ENCODE measurements at regions not wholly inside any gene's neighbourhood (a gene's known extent, or its start where the extent isn't known, plus 50 kb on each side); places are given as distances from the start of the nearest gene placed in this dataset.

- no peak for TF ChIP-seq CTCF (IDR thresholded peaks at IDR 0.05; ENCODE audit: low read depth, low read length, missing control alignments)
- in situ Hi-C loops (cut with HindIII; ENCODE audit: low sequenced_read_pairs), result no loop called here
- no peak overlapping the region for H3K4me3 ChIP-seq (ENCODE audit: low read depth, low read length)
- DNase-seq (ENCODE audit: low read depth), result no peak
These were observed 171.2 kb upstream of the NWD2 start for GRCh38 chr4:37073226-37073840.

GRCh38 chr4:37082912-37083311 is 161.6 kb upstream of the NWD2 start:
- no peak for DNase-seq (ENCODE audit: low read depth)
- in situ Hi-C loops (cut with HindIII; ENCODE audit: low sequenced_read_pairs), result no loop called here
- no peak for TF ChIP-seq CTCF (IDR thresholded peaks at IDR 0.05; ENCODE audit: low read depth, low read length, missing control alignments)
- H3K4me3 ChIP-seq (ENCODE audit: low read depth, low read length), result no peak overlapping the region

- DNase-seq (ENCODE audit: low read depth), result no peak
- no peak for TF ChIP-seq CTCF (IDR thresholded peaks at IDR 0.05; ENCODE audit: low read depth, low read length, missing control alignments)
- no peak overlapping the region for H3K4me3 ChIP-seq (ENCODE audit: low read depth, low read length)
- in situ Hi-C loops (cut with HindIII; ENCODE audit: low sequenced_read_pairs), result no loop called here
These were observed 148.6 kb upstream of the NWD2 start for GRCh38 chr4:37095925-37096324.

- no peak overlapping the region for H3K4me3 ChIP-seq (ENCODE audit: low read depth, low read length)
- DNase-seq (ENCODE audit: low read depth), result no peak
- TF ChIP-seq CTCF (IDR thresholded peaks at IDR 0.05; ENCODE audit: low read depth, low read length, missing control alignments), result no peak
- in situ Hi-C loops (cut with HindIII; ENCODE audit: low sequenced_read_pairs), result no loop called here
These were observed 143.4 kb upstream of the NWD2 start for GRCh38 chr4:37101182-37101581.

- in situ Hi-C loops (cut with HindIII; ENCODE audit: low sequenced_read_pairs), result no loop called here
- DNase-seq (ENCODE audit: low read depth), result no peak
These were observed 142.9 kb upstream of the NWD2 start for GRCh38 chr4:37101686-37102085.

GRCh38 chr4:37109756-37110155 is 134.8 kb upstream of the NWD2 start:
- TF ChIP-seq CTCF (IDR thresholded peaks at IDR 0.05; ENCODE audit: low read depth, low read length, missing control alignments), result no peak
- in situ Hi-C loops (cut with HindIII; ENCODE audit: low sequenced_read_pairs), result no loop called here
- no peak overlapping the region for H3K4me3 ChIP-seq (ENCODE audit: low read depth, low read length)
- DNase-seq (ENCODE audit: low read depth), result no peak

More at GRCh38 chr4:37101686-37102085, 142.9 kb upstream of the NWD2 start:
- H3K4me3 ChIP-seq (ENCODE audit: low read depth, low read length), result no peak overlapping the region
- no peak for TF ChIP-seq CTCF (IDR thresholded peaks at IDR 0.05; ENCODE audit: low read depth, low read length, missing control alignments)
